NOMO-1 (cell line): ENCODE measurements at regions not wholly inside any gene's neighbourhood (a gene's known extent, or its start where the extent isn't known, plus 50 kb on each side); places are given as distances from the start of the nearest gene placed in this dataset.

Source experiments
- DNase-seq, 2 experiments: peaks; one replicate each; lab custom pipeline; 2025; ENCODE audit not compliant: unreplicated experiment in 2 of 2; lab: John Stamatoyannopoulos, UW

GRCh38 chr2:21658907-21659477 lies 535.2 kb downstream of the TDRD15 start:
- DNase-seq = no peak

GRCh38 chr2:21664083-21664482 lies 540.3 kb downstream of the TDRD15 start:
- DNase-seq = no peak

GRCh38 chr2:21667638-21668037 lies 543.9 kb downstream of the TDRD15 start:
- DNase-seq = no peak

- no peak for DNase-seq
These were observed 544.4 kb downstream of the TDRD15 start for GRCh38 chr2:21668078-21668710.

- no peak for DNase-seq
These were observed 552.3 kb downstream of the TDRD15 start for GRCh38 chr2:21676041-21676440.

- DNase-seq = no peak
These were observed 552.9 kb downstream of the TDRD15 start for GRCh38 chr2:21676676-21677075.

GRCh38 chr2:21683838-21684237 lies 560.1 kb downstream of the TDRD15 start:
- DNase-seq = no peak

GRCh38 chr2:21687589-21687988 lies 563.8 kb downstream of the TDRD15 start:
- no peak for DNase-seq

GRCh38 chr2:21690005-21690404 lies 566.2 kb downstream of the TDRD15 start:
- no peak for DNase-seq

- DNase-seq = no peak
These were observed 569.3 kb downstream of the TDRD15 start for GRCh38 chr2:21693081-21693480.

- DNase-seq = no peak
These were observed 570.5 kb downstream of the TDRD15 start for GRCh38 chr2:21694079-21694878.

- DNase-seq = no peak
These were observed 573.1 kb downstream of the TDRD15 start for GRCh38 chr2:21696900-21697299.

- DNase-seq = no peak
These were observed 576.9 kb downstream of the TDRD15 start for GRCh38 chr2:21700644-21701043.

- no peak for DNase-seq
These were observed 586.3 kb downstream of the TDRD15 start for GRCh38 chr2:21710031-21710430.

- no peak for DNase-seq
These were observed 586.7 kb downstream of the TDRD15 start for GRCh38 chr2:21710496-21710895.

- no peak for DNase-seq
These were observed 592.1 kb downstream of the TDRD15 start for GRCh38 chr2:21715887-21716286.

GRCh38 chr2:21727101-21727500 lies 603.3 kb downstream of the TDRD15 start:
- no peak for DNase-seq

- no peak for DNase-seq
These were observed 604.4 kb downstream of the TDRD15 start for GRCh38 chr2:21728133-21728532.

GRCh38 chr2:21730141-21730540 lies 606.4 kb downstream of the TDRD15 start:
- no peak for DNase-seq

GRCh38 chr2:21740484-21740883 lies 616.7 kb downstream of the TDRD15 start:
- no peak for DNase-seq

- no peak for DNase-seq
These were observed 622.7 kb downstream of the TDRD15 start for GRCh38 chr2:21746499-21746898.

GRCh38 chr2:21748501-21748900 lies 624.7 kb downstream of the TDRD15 start:
- DNase-seq = no peak
